Osteocyte (in vitro differentiated cells): ENCODE measurements at regions not wholly inside any gene's neighbourhood (a gene's known extent, or its start where the extent isn't known, plus 50 kb on each side); places are given as distances from the start of the nearest gene placed in this dataset.

ENCODE experiments used
- DNase-seq: peaks from one replicate; pipeline ENCODE4 v3.0.0; 2021; ENCODE audit warnings: mixed read lengths; ENCODE audit not compliant: unreplicated experiment; ENCODE audit errors: extremely low spot score
- H3K27ac Mint-ChIP-seq: one replicate; pipeline ENCODE4 v1.8.0; 2021; ENCODE audit warnings: mild to moderate bottlenecking, mixed read lengths; ENCODE audit not compliant: unreplicated experiment
- H3K27me3 Mint-ChIP-seq: one replicate; pipeline ENCODE4 v1.8.0; 2021; ENCODE audit warnings: mixed read lengths; ENCODE audit not compliant: unreplicated experiment
- H3K36me3 Mint-ChIP-seq: one replicate; pipeline ENCODE4 v1.8.0; 2021; ENCODE audit warnings: mixed read lengths; ENCODE audit not compliant: unreplicated experiment
- H3K4me1 Mint-ChIP-seq: one replicate; pipeline ENCODE4 v1.8.0; 2021; ENCODE audit warnings: mixed read lengths; ENCODE audit not compliant: unreplicated experiment
- H3K4me3 Mint-ChIP-seq: one replicate; pipeline ENCODE4 v1.8.0; 2021; ENCODE audit warnings: mild to moderate bottlenecking, moderate library complexity, mixed read lengths; ENCODE audit not compliant: unreplicated experiment
- H3K9me3 Mint-ChIP-seq: one replicate; pipeline ENCODE4 v1.8.0; 2021; ENCODE audit warnings: mixed read lengths; ENCODE audit not compliant: unreplicated experiment
- CTCF ChIP-seq: fragments of 200-600 bp; sonication (generic); IDR thresholded peaks from 2 replicates; pipeline ENCODE4 v1.5.0; 2021; ENCODE audit warnings: antibody characterized with exemption, mild to moderate bottlenecking, moderate library complexity

GRCh38 chr2:11963966-11964365, 217.5 kb downstream of the LPIN1 start:
- peaks cover 5% of the 10 kb centered on the region for H3K9me3 Mint-ChIP-seq
- no peak overlapping the region for H3K27ac Mint-ChIP-seq
- no peaks in the 10 kb centered on the region for H3K4me1 Mint-ChIP-seq
- TF ChIP-seq CTCF, result no peak
- H3K27me3 Mint-ChIP-seq, result no peaks in the 10 kb centered on the region
- H3K36me3 Mint-ChIP-seq, result peaks cover 2% of the 10 kb centered on the region
- no peak for DNase-seq
- no peak overlapping the region for H3K4me3 Mint-ChIP-seq

GRCh38 chr2:11967946-11968465, 221.6 kb downstream of the LPIN1 start:
- no peaks in the 10 kb centered on the region for H3K4me1 Mint-ChIP-seq
- H3K27me3 Mint-ChIP-seq, result peaks cover 5% of the 10 kb centered on the region
- peaks cover 27% of the 10 kb centered on the region for H3K9me3 Mint-ChIP-seq
- no peak for DNase-seq
- no peak overlapping the region for H3K4me3 Mint-ChIP-seq
- TF ChIP-seq CTCF, result no peak
- H3K36me3 Mint-ChIP-seq, result peaks cover 12% of the 10 kb centered on the region
- H3K27ac Mint-ChIP-seq, result no peak overlapping the region

GRCh38 chr2:11968521-11968920, 222.1 kb downstream of the LPIN1 start:
- Mint-ChIP-seq H3K9me3 (peaks cover 32% of the 10 kb centered on the region), H3K36me3 (peaks cover 18% of the 10 kb centered on the region), H3K4me1 (no peaks in the 10 kb centered on the region), H3K27me3 (peaks cover 5% of the 10 kb centered on the region), H3K27ac (no peak overlapping the region), H3K4me3 (no peak overlapping the region)
- DNase-seq, result no peak
- TF ChIP-seq CTCF, result no peak

DNA sequence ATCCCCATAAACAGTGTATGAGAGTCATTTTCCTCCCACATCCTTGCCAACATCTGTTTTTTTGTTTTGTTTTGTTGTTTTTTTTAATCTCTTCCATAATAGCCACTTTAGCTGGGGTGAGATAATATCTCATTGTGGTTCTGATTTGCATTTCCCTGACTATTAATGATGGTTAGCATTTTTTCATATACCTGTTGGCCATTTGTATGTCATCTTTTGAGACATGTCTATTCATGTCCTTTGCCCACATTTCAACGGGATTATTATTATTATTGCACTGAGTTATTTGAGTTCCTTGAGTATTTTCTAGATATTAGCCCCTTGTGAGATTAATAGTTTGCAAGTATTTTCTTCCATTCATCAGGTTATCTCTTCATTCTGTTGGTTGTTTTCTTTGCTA, 223.3 kb downstream of the LPIN1 start:
- Mint-ChIP-seq H3K36me3 (peaks cover 26% of the 10 kb centered on the region), H3K27me3 (peaks cover 5% of the 10 kb centered on the region), H3K4me1 (no peaks in the 10 kb centered on the region), H3K4me3 (no peak overlapping the region), H3K27ac (no peak overlapping the region), H3K9me3 (peaks cover 41% of the 10 kb centered on the region)
- no peak for DNase-seq
- TF ChIP-seq CTCF, result no peak

- Mint-ChIP-seq H3K36me3 (peaks cover 28% of the 10 kb centered on the region), H3K27ac (no peak overlapping the region)
Measured at GRCh38 chr2:11974573-11974972, 228.1 kb downstream of the LPIN1 start.

More at GRCh38 chr2:11974573-11974972, 228.1 kb downstream of the LPIN1 start:
- Mint-ChIP-seq H3K9me3 (peaks cover 43% of the 10 kb centered on the region), H3K27me3 (peaks cover 9% of the 10 kb centered on the region), H3K4me1 (peaks cover 6% of the 10 kb centered on the region), H3K4me3 (no peak overlapping the region)
- TF ChIP-seq CTCF, result no peak
- no peak for DNase-seq
